H1 (cell line): ENCODE measurements at regions not wholly inside any gene's neighbourhood (a gene's known extent, or its start where the extent isn't known, plus 50 kb on each side); places are given as distances from the start of the nearest gene placed in this dataset.
"Not testable (repeated sequence)": the region's sequence is repeated elsewhere in the genome, so short reads cannot be mapped to it uniquely, and the experiment has no call there.

ENCODE experiments used
- CTCF ChIA-PET: fragments of 300-600 bp; sonication (Branson Sonifier 250); formaldehyde crosslinking; loops from one replicate; lab custom pipeline; 2021; ENCODE audit not compliant: partially characterized antibody; lab: Charles Lee
- POLR2A ChIA-PET: fragments of 300-600 bp; sonication (Branson Sonifier 250); formaldehyde crosslinking; loops from one replicate; lab custom pipeline; 2021; ENCODE audit warnings: inconsistent platforms; ENCODE audit not compliant: partially characterized antibody; lab: Charles Lee
- DNase-seq, 2 experiments: peaks; one replicate each; pipeline versions ENCODE4 v3.0.0 to v3.0.0-alpha.2; 2010 to 2022; ENCODE audit warnings: low spot score in 2 of 2, low read depth in 1 of 2, mixed read lengths in 1 of 2
- FAIRE-seq: peaks from 2 replicates; lab custom pipeline; 2011; peaks lifted over from hg19 to GRCh38; lab: Jason Lieb, UNC
- H2AFZ ChIP-seq: 2 replicates; pipeline ENCODE4 v1.8.1; 2012; ENCODE audit warnings: low read length, inconsistent platforms
- H2AK5ac ChIP-seq: 2 replicates; pipeline ENCODE4 v1.6.1; 2013; ENCODE audit warnings: low read depth, low read length
- H2BK120ac ChIP-seq: replicated peaks from 2 replicates; pipeline ENCODE3; 2013; ENCODE audit warnings: low read depth, low read length, inconsistent platforms
- H2BK12ac ChIP-seq: 2 replicates; pipeline ENCODE4 v1.6.1; 2013; ENCODE audit warnings: low read depth, low read length
- H2BK15ac ChIP-seq: 2 replicates; pipeline ENCODE4 v1.6.1; 2013; ENCODE audit warnings: low read length
- H2BK20ac ChIP-seq: 2 replicates; pipeline ENCODE4 v1.6.1; 2013; ENCODE audit warnings: low read length
- H2BK5ac ChIP-seq: 2 replicates; pipeline ENCODE4 v1.6.1; 2013; ENCODE audit warnings: low read depth, low read length
- H3K14ac ChIP-seq: 2 replicates; pipeline ENCODE4 v1.6.1; 2013; ENCODE audit warnings: inconsistent platforms; ENCODE audit not compliant: insufficient read length
- H3K18ac ChIP-seq: 2 replicates; pipeline ENCODE4 v1.6.1; 2013; ENCODE audit warnings: low read length; ENCODE audit errors: extremely low read depth
- H3K23ac ChIP-seq: 2 replicates; pipeline ENCODE4 v1.6.1; 2013; ENCODE audit warnings: inconsistent platforms; ENCODE audit not compliant: insufficient read length
- H3K23me2 ChIP-seq: 2 replicates; pipeline ENCODE4 v1.6.1; 2013; ENCODE audit warnings: low read depth, low read length
- H3K27ac ChIP-seq: 2 replicates; pipeline ENCODE4 v1.6.1; 2011; ENCODE audit warnings: low read depth, low read length, inconsistent platforms
- H3K27me3 ChIP-seq, 4 experiments: replicated peaks in 1 of 4; 1 replicate in 1 of 4; 2 replicates in 3 of 4; pipeline versions ENCODE4 v1.6.1 to v1.8.1; 2011 to 2013; ENCODE audit warnings: low read length in 3 of 4, mild to moderate bottlenecking in 3 of 4, inconsistent platforms in 2 of 4, mixed read lengths in 2 of 4, moderate library complexity in 1 of 4; ENCODE audit not compliant: control insufficient read depth in 3 of 4, insufficient read depth in 3 of 4; ENCODE audit errors: extremely low read depth in 1 of 4
- H3K36me3 ChIP-seq, 4 experiments: 2 replicates each; pipeline versions ENCODE4 v1.6.1 to v1.8.1; 2011 to 2013; ENCODE audit warnings: mild to moderate bottlenecking in 4 of 4, low read length in 3 of 4, moderate library complexity in 2 of 4, control low read depth in 1 of 4, inconsistent platforms in 1 of 4; ENCODE audit not compliant: insufficient read depth in 4 of 4, control insufficient read depth in 2 of 4
- H3K4ac ChIP-seq: replicated peaks from 2 replicates; pipeline ENCODE3; 2013; ENCODE audit warnings: low read length, low read depth, mixed read lengths, inconsistent platforms; ENCODE audit not compliant: insufficient read length
- H3K4me1 ChIP-seq, 4 experiments: replicated peaks in 1 of 4; 1 replicate in 1 of 4; 2 replicates in 3 of 4; pipeline versions ENCODE4 v1.6.1 to v1.8.1; 2011 to 2013; ENCODE audit warnings: low read length in 3 of 4, inconsistent platforms in 2 of 4, mixed read lengths in 1 of 4; ENCODE audit not compliant: insufficient read depth in 4 of 4, control insufficient read depth in 3 of 4
- H3K4me2 ChIP-seq, 2 experiments: 2 replicates each; pipeline versions ENCODE4 v1.6.1 to v1.8.1; 2011 to 2013; ENCODE audit warnings: low read depth in 2 of 2, low read length in 2 of 2, control low read depth in 1 of 2, inconsistent platforms in 1 of 2, mild to moderate bottlenecking in 1 of 2; ENCODE audit not compliant: insufficient read depth in 1 of 2
- H3K4me3 ChIP-seq, 4 experiments: fragments of 200-600, 300-600 bp in 1 of 4; sonication (generic), shearing (Covaris generic), sonication (Bioruptor Twin) in 1 of 4; 2 replicates each; pipeline versions ENCODE4 v1.5.1 to v1.8.1; 2011 to 2016; ENCODE audit warnings: low read length in 4 of 4, low read depth in 3 of 4, control low read depth in 2 of 4, inconsistent platforms in 2 of 4, mild to moderate bottlenecking in 2 of 4, mixed read lengths in 1 of 4, moderate library complexity in 1 of 4; ENCODE audit not compliant: insufficient read depth in 2 of 4; ENCODE audit errors: extremely low read depth in 1 of 4
- H3K56ac ChIP-seq: replicated peaks from 2 replicates; pipeline ENCODE3; 2013; ENCODE audit warnings: low read depth, mild to moderate bottlenecking, mixed read lengths, low read length, inconsistent platforms; ENCODE audit not compliant: insufficient read length
- H3K79me1 ChIP-seq: 2 replicates; pipeline ENCODE4 v1.6.1; 2013; ENCODE audit warnings: low read depth, low read length, control low read depth
- H3K79me2 ChIP-seq, 2 experiments: 2 replicates each; pipeline versions ENCODE4 v1.6.1 to v1.8.1; 2012 to 2013; ENCODE audit warnings: low read length in 2 of 2, mild to moderate bottlenecking in 2 of 2, inconsistent platforms in 1 of 2; ENCODE audit not compliant: insufficient read depth in 2 of 2, control insufficient read depth in 1 of 2
- H3K9ac ChIP-seq, 4 experiments: replicated peaks in 1 of 4; 1 replicate in 1 of 4; 2 replicates in 3 of 4; pipeline versions ENCODE4 v1.6.1 to v1.8.1; 2011 to 2013; ENCODE audit warnings: low read depth in 3 of 4, low read length in 3 of 4, control low read depth in 2 of 4, mild to moderate bottlenecking in 2 of 4, moderate library complexity in 2 of 4, inconsistent platforms in 1 of 4; ENCODE audit errors: extremely low read depth in 1 of 4
- H3K9me3 ChIP-seq, 2 experiments: 2 replicates each; pipeline versions ENCODE4 v1.6.1 to v1.8.1; 2012 to 2013; ENCODE audit warnings: mild to moderate bottlenecking in 2 of 2, moderate library complexity in 2 of 2, control low read depth in 1 of 2, inconsistent platforms in 1 of 2, low read depth in 1 of 2, low read length in 1 of 2, mixed read lengths in 1 of 2; ENCODE audit not compliant: insufficient read depth in 2 of 2
- H4K20me1 ChIP-seq, 2 experiments: replicated peaks in 1 of 2; 2 replicates each; pipeline versions ENCODE3 to v1.8.1; 2011 to 2013; ENCODE audit warnings: inconsistent platforms in 2 of 2, low read length in 2 of 2, mild to moderate bottlenecking in 1 of 2; ENCODE audit not compliant: insufficient read depth in 2 of 2, control insufficient read depth in 1 of 2
- H4K5ac ChIP-seq: 2 replicates; pipeline ENCODE4 v1.6.1; 2013; ENCODE audit warnings: low read length, low read depth, mixed read lengths, inconsistent platforms; ENCODE audit not compliant: insufficient read length
- H4K8ac ChIP-seq: 2 replicates; pipeline ENCODE4 v1.8.0; 2013; ENCODE audit warnings: mild to moderate bottlenecking, moderate library complexity, low read length, inconsistent platforms; ENCODE audit not compliant: insufficient read depth; ENCODE audit errors: extremely low read depth
- H4K91ac ChIP-seq: replicated peaks from 2 replicates; pipeline ENCODE3; 2013; ENCODE audit warnings: low read length, mixed read lengths, inconsistent platforms; ENCODE audit not compliant: insufficient read length
- GABPA ChIP-seq: IDR thresholded peaks from 2 replicates; pipeline ENCODE4 v1.6.1; 2011; ENCODE audit warnings: mild to moderate bottlenecking, low read length, moderate library complexity, borderline replicate concordance; ENCODE audit not compliant: insufficient read depth
- GTF2F1 ChIP-seq: IDR thresholded peaks from 2 replicates; pipeline ENCODE4 v1.6.1; 2012; ENCODE audit warnings: low read depth, low read length, improper control_type of control experiment, borderline replicate concordance
- HDAC2 ChIP-seq, 2 experiments: fragments of 300-600 bp in 1 of 2; sonication (generic) in 1 of 2; IDR thresholded peaks; 2 replicates each; pipeline ENCODE4 v1.6.1; 2011 to 2012; ENCODE audit warnings: low read depth in 2 of 2, low read length in 2 of 2, mild to moderate bottlenecking in 2 of 2, moderate library complexity in 2 of 2, borderline replicate concordance in 1 of 2, inconsistent platforms in 1 of 2
- KDM5A ChIP-seq: fragments of 200-600 bp; IDR thresholded peaks from 2 replicates; pipeline ENCODE4 v1.7.1; 2012; ENCODE audit warnings: mild to moderate bottlenecking, low read length, inconsistent platforms, mixed read lengths
- RXRA ChIP-seq: IDR thresholded peaks from 2 replicates; pipeline ENCODE4 v1.6.1; 2011; ENCODE audit warnings: low read depth, mild to moderate bottlenecking, low read length, moderate library complexity; ENCODE audit not compliant: insufficient read depth
- SRF ChIP-seq: IDR thresholded peaks from 2 replicates; pipeline ENCODE4 v1.6.1; 2011; ENCODE audit warnings: mild to moderate bottlenecking, low read depth, low read length, moderate library complexity
- ZNF274 ChIP-seq: IDR thresholded peaks from 2 replicates; pipeline ENCODE4 v1.7.0; 2012; ENCODE audit warnings: low read length, borderline replicate concordance; ENCODE audit errors: extremely low read depth
- WGBS, 2 experiments: shearing (Covaris generic) in 1 of 2; methylation state at CpG; one replicate each; pipeline versions ENCODE4 v1.1.6 to v1.1.7; 2013 to 2015; ENCODE audit warnings: low lambda C conversion rate in 2 of 2, mixed read lengths in 2 of 2, inconsistent platforms in 1 of 2, low coverage in 1 of 2, missing lambda C conversion rate in 1 of 2; ENCODE audit not compliant: insufficient replicate concordance in 2 of 2, insufficient coverage in 1 of 2, insufficient read length in 1 of 2; ENCODE audit errors: extremely low coverage in 1 of 2, missing lambda C conversion rate in 1 of 2; 5-methylcytosine and 5-hydroxymethylcytosine counted together

GRCh38 chr17:16853661-16854320, 118.1 kb downstream of the TNFRSF13B start (continued):
- TF ChIP-seq GABPA (no peak), KDM5A (no peak), SRF (no peak), HDAC2 (IDR thresholded peaks at IDR 0.05; ENCODE audit: borderline replicate concordance in 1 of 2, low read depth in 2 of 2, low read length in 2 of 2) (no peak), ZNF274 (no peak), RXRA (no peak), GTF2F1 (no peak)

DNA sequence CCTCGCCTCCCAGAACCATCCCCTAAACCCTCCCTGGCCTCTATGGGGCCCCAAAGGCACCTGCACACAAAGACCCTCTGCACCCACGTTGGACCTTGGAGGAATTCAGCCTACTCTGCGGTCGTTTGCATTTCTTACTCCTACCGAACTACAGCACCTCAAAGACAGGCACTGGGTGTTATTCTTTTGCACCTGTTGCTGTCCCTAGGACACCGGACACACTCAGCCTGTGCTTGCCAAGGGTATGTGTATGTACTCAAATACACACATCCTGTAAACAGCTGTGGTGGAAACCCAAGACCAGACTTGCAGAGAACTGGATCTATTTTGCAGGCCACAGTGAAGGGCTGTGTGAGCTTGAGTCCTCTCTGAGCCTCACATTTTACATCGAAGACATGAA, 122.1 kb downstream of the TNFRSF13B start:
- FAIRE-seq, H4K5ac ChIP-seq: not testable (repeated sequence)

More for the DNA sequence above, 122.1 kb downstream of the TNFRSF13B start:
- H3K14ac ChIP-seq, H3K79me2 ChIP-seq, H2AFZ ChIP-seq, CTCF ChIA-PET, DNase-seq, H4K91ac ChIP-seq, H2AK5ac ChIP-seq, H3K27ac ChIP-seq, H3K56ac ChIP-seq, H2BK15ac ChIP-seq, H3K23ac ChIP-seq, H3K9me3 ChIP-seq, H3K4me2 ChIP-seq, H3K4me3 ChIP-seq, H4K8ac ChIP-seq, H3K4ac ChIP-seq, H3K23me2 ChIP-seq, H3K4me1 ChIP-seq, H2BK12ac ChIP-seq, H3K18ac ChIP-seq, H4K20me1 ChIP-seq, H2BK120ac ChIP-seq, H2BK5ac ChIP-seq, H3K9ac ChIP-seq, H3K27me3 ChIP-seq, H3K36me3 ChIP-seq, H2BK20ac ChIP-seq, H3K79me1 ChIP-seq, POLR2A ChIA-PET: not testable (repeated sequence)
- no CpG with 5 or more reads among the region's 7 CpGs for WGBS, 2 experiments
